Kidney glomerular epithelial cell (primary cell): ENCODE measurements at regions not wholly inside any gene's neighbourhood (a gene's known extent, or its start where the extent isn't known, plus 50 kb on each side); places are given as distances from the start of the nearest gene placed in this dataset.

Source experiments
- DNase-seq: peaks from one replicate; lab custom pipeline; 2025; lab: John Stamatoyannopoulos, UW

DNA sequence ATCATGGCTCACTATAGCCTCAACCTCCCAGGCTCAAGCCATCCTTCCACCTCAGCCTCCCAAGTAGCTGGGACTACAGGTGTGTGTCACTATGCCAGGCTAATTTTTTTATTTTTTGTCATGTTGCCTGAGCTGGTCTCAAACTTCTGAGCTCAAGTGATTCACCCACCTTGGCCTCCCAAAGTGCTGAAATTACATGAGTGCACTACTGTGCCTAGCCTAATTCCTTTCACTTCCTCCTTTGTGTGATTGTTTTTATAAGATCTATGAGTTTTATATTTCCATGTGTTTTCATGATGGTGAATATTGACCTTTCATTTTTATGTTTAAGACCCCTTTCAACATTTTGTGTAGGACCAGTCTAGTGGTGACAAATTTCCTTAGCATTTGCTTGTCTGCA, 55.2 kb upstream of the IL12B start:
- no peak for DNase-seq

GRCh38 chr5:159386028-159386711, 55.9 kb upstream of the IL12B start:
- DNase-seq: no peak

GRCh38 chr5:159392871-159393270, 62.6 kb upstream of the IL12B start:
- DNase-seq: no peak

GRCh38 chr5:159393854-159394274, 63.6 kb upstream of the IL12B start:
- DNase-seq: no peak

DNA sequence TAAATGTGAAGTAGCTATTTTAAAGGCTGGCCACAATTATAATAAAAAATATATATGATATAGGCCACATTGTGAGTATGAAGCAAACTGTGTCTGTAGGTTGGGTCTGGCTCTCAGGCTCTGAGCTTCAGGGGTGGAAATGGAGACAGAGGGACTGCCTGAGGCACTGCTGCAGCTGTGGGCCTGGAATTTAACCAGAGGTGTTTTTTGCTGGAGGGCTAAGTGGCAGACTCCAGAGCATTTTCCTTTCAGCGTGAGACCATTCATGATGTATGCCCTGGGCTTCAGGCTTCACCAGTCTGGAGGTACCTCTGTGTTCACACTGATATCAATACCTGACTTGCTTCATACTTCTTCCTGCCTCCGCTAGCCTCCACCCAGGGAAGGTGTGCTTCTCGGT, 64.9 kb upstream of the IL12B start:
- no peak for DNase-seq

GRCh38 chr5:159398936-159399335, 68.6 kb upstream of the IL12B start:
- no peak for DNase-seq

DNA sequence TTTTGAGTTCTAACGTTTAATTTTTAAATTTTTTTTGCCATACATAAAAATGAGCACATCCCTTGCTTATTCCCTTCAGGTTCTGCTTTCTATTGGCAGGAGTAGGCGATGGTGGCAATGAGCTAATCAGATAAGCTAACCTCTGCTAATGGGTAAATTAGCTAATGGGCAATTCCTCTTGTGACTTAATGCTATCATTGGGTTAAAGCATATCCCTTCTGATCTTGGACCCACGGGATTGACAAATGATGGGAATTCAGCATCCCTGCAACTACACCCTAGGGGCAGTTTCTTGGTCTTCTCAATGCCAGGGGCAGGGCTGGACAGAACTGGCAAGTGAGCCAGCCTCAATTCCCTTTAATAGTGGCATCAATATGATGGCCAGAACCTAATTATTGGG, 70.2 kb upstream of the IL12B start:
- no peak for DNase-seq

DNA sequence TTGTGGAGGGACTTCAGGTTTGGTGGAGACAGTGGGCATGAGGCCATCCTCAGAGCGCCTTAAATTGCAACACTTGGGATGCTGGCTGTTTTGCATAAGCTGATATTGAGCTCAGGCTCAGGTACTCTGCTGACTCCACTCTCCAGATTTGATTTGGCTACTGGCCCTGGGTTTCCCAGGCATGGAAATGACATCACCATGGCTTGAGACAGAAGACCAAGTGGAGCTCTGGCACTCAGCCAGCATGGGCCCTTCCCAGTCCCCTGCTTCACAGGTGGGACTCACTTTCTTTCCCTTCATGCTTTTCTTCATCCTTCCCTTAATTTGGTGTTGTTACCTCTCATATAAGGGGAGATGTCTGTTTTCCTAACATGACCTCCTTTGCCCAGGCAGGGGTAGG, 72.0 kb upstream of the IL12B start:
- DNase-seq: peak; percentile 14

- DNase-seq: no peak
Observed at GRCh38 chr5:159402856-159403255, 72.6 kb upstream of the IL12B start.

DNA sequence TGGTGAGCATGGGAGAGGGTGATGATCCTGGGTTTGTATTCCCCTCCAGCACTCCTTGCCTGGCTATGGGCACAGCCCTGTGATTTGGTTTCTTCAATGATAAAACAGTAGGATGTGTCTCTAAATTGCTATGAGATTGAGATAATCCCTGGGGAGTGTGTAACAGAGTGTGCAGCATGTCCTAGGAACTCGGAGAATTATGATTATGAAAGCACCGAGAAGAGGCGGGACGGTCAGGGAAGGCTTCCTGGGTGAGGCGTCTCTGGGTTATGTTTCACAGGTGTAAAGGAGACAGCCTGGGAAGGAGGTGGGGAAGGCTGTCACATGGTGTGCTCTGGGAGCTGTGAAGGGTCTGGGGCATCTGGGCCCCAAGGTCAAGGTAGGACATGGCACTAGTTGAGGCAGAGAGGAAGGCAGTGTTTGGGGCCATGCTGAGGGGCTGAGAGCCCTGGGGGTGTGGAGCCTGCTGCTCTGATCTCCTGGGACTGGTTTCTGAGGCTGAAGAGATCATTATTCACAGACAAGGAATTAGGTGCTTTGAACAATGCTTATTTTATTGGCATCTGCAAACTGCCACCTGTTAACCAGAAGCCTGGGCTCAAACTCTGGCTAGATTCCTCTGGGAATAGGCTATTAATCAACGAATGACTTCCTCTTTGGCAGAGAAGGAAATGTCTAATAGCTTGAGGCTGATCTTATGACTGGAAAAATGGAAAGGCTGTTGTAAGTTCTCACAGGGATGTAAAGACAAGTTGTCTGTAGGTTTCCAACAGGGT, 73.8 kb upstream of the IL12B start:
- no peak for DNase-seq

- no peak for DNase-seq
Observed at GRCh38 chr5:159405611-159406031, 75.3 kb upstream of the IL12B start.

DNA sequence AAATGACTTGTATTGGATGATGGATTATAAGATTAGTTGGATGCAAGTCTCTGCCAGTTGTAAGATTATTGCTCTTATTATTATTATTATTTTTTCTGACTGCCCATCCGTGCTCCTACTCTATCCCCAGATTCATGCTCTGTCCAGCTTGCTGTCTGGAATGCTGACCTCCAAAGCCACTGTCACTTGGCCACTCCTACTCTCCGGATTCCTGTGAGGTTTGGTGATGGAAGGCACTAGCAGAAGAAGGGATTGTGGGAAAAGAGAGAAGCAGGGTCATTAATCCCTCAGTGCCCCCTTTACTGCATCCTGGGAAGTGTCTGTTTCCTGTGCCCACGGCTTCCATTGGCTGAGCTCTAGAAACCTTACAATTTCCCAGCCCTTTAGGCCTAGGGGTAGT, 76.3 kb upstream of the IL12B start:
- no peak for DNase-seq

DNA sequence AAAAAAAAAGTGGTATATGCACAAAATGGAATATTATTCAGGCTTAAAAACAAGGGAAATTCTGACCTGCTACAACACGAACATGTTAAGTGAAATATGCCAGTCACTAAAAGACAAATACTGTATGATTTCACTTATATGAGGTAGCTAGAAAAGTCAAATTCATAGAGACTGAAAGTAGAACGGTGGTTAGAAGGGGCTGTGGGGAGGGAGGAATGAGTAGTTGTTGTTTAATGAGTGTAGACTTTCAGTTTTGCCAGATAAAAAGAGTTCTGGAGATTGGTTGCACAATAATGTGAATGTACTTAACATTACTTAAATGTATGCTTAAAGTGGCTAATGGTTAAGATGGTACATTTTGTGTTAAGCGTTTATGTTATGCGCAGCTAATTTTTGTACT, 79.5 kb upstream of the IL12B start:
- no peak for DNase-seq

GRCh38 chr5:159410480-159410879, 80.2 kb upstream of the IL12B start:
- no peak for DNase-seq

DNA sequence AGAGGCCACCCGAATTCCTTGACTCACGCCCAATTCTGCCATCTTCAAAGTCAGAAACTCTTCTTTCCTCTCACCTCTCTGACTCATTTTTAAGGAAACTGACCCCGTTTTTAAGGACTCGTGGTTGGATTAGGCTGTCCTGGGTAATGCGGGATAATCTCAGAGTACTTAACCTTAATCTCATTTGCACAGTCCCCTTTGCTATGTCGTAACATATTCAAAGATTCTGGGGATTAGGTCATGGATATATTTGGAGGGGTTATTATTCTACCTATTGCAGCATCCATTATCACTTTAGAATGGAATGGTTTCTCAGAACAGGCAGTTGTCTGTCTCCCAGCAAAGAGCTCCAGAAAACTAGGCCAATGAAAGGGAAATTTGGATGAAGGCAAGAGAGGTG, 80.8 kb upstream of the IL12B start:
- DNase-seq: no peak

GRCh38 chr5:159412284-159413046, 82.2 kb upstream of the IL12B start:
- DNase-seq: no peak

DNA sequence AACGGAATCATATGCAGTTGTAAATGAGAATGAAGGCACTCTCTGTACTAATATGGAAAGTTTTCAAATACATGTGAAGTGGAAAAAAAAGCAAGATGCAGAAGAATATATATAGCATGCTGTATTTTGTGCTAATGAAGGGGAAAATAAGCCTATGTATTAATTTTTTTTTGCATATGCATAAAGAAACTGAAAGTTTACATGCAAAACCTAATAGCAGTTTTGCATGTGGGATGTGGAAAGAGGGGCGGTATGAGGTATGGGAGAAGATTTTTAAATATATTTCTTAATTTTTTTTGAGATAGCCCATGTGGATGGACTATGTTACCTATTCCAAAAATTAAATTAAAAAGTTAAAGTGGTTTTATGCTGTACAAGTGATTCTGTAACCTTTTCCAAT, 83.7 kb upstream of the IL12B start:
- no peak for DNase-seq

- DNase-seq: no peak
Observed at GRCh38 chr5:159415301-159415937, 85.1 kb upstream of the IL12B start.

DNA sequence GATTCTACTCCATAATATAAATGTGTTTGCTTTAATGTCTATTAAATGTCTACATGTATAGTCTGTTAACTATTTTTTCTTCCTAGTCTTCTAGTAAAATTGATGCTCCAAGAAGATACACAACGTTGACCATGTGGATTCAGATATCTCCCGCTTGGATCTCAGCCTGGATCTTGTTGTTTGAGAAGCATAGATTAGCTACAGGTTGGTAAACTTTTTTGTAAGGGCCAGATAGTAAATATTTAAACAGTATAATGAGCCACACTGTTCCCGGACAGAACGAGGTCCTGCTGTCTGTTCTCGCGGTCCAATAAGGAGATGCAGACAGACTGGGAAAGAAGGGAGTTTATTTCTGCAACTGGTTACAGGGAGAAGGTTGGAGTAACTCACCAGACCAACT, 86.2 kb upstream of the IL12B start:
- DNase-seq: no peak

- DNase-seq: no peak
Observed at GRCh38 chr5:159417170-159417569, 86.9 kb upstream of the IL12B start.

DNA sequence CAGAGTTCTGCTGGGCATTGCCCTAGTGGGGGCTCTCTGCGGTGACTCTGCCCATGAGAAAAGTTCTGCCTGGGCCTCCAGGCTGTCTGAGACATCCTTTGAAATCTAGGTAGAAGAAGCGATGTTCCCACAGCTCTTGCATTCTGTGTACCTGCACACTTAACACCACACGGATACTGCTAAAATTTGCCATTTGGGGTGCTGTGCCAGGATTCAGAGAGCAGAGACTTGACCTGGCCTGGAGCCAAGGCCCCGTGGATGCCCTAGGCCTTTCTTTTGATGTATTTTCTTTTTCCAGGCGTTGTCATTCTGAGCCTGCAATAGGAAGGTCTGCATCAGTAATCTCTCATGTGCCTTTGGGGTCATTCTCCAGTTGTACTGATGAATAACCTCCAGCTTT, 89.3 kb upstream of the IL12B start:
- no peak for DNase-seq

- DNase-seq: no peak
Observed at GRCh38 chr5:159420940-159421339, 90.7 kb upstream of the IL12B start.

DNA sequence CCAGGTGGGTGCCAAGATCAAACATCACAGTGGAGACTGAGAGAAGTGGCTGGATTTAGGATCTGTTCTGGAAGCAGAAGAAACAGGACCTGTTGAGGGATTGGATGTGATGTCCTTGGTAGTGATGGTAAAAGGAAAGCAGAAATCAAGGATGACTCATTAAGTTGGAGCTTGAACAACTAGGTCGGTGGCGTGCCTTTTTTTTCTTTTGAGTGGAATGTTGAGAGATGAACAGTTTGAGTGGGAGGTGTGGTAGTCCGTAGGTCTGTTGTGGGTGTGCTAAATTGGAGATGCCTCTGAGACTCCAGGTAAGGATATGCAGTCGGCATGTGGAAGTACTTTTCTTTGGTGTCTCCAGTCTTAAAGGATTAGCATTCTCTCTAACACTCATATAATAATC, 92.1 kb upstream of the IL12B start:
- peak; percentile 23 for DNase-seq
